NT2/D1 (cell line): ENCODE measurements at regions not wholly inside any gene's neighbourhood (a gene's known extent, or its start where the extent isn't known, plus 50 kb on each side); places are given as distances from the start of the nearest gene placed in this dataset.

Source experiments
- DNase-seq: peaks from one replicate; pipeline ENCODE4 v3.0.0-alpha.2; 2011; ENCODE audit warnings: low read depth, low spot score
- H3K27me3 ChIP-seq: 2 replicates; pipeline ENCODE4 v1.6.0; 2011; ENCODE audit warnings: mild to moderate bottlenecking; ENCODE audit not compliant: insufficient read length, insufficient read depth
- H3K36me3 ChIP-seq: 2 replicates; pipeline ENCODE4 v1.6.1; 2011; ENCODE audit warnings: mild to moderate bottlenecking, low read length, mixed read lengths; ENCODE audit not compliant: insufficient read depth, insufficient read length
- H3K4me1 ChIP-seq: 2 replicates; pipeline ENCODE4 v1.5.1; 2011; ENCODE audit not compliant: insufficient read depth, insufficient read length
- H3K4me3 ChIP-seq: 2 replicates; pipeline ENCODE4 v1.5.1; 2011; ENCODE audit warnings: low read depth; ENCODE audit not compliant: insufficient read length
- H3K9ac ChIP-seq: 2 replicates; pipeline ENCODE4 v1.6.0; 2011; ENCODE audit warnings: low read depth; ENCODE audit not compliant: insufficient read length
- H3K9me3 ChIP-seq: 2 replicates; pipeline ENCODE4 v1.5.1; 2011; ENCODE audit warnings: mild to moderate bottlenecking, low read length; ENCODE audit not compliant: insufficient read depth
- SUZ12 ChIP-seq: IDR thresholded peaks from 2 replicates; pipeline ENCODE4 v1.6.1; 2011; ENCODE audit not compliant: insufficient read length, insufficient read depth; ENCODE audit errors: extremely low read depth
- YY1 ChIP-seq: IDR thresholded peaks from 2 replicates; pipeline ENCODE4 v1.6.1; 2011; ENCODE audit not compliant: insufficient read length, insufficient read depth
- ZNF274 ChIP-seq: IDR thresholded peaks from 2 replicates; pipeline ENCODE4 v1.6.1; 2011; ENCODE audit warnings: mild to moderate bottlenecking, low read depth, low read length

DNA sequence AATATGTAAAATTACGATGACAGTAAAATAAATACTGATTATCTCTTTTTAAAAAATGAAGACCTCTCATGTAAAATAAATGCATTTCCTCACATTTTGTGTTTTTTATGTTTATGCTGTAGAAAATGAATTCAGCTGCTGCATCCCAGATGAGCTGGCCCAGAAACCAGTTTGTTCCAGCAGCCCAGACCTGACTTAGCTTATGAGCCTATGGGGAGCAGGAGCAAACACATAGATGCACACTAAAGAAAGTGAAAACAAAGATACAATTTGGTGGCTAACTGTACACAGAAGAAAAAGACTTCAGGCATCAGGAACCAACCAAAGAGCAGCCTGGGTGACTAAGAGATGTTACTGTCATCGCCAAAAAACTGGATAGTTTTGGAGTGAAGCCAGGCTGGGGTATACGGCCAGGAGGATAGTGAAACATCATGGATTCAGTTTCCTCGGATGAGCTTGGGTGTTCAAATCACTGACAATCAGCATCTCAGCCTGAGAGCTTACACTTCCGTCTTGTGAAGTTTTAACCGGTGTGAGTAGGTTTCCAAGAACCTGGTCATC is 113.9 kb upstream of the BACE2 start:
- no peaks in the 10 kb centered on the region for H3K27me3 ChIP-seq

DNA sequence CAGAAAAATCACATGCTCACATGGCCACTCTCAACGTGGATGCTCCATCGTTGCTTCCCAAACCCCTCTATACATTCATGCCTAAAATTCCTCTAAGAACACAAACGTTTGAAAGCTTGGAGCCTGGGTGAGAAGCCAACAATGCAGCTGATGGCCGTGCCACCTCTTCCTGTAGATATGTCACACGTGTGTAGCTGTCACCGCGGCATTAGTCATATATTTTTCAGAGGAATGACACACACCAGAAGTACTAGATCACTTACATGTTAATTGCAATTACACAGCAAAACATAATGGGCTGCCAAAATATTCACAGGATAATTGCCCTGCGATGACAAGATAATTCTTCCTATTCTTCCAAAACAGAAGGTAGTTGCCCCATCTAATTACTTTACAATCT is 112.7 kb upstream of the BACE2 start:
- Histone ChIP-seq H3K4me3 (no peak overlapping the region), H3K9ac (no peak overlapping the region), H3K36me3 (no peaks in the 10 kb centered on the region), H3K27me3 (no peaks in the 10 kb centered on the region), H3K4me1 (peaks cover 4% of the 10 kb centered on the region), H3K9me3 (peaks cover 13% of the 10 kb centered on the region)
- TF ChIP-seq ZNF274: no peak
- DNase-seq: no peak

More for the DNA sequence above, 113.9 kb upstream of the BACE2 start:
- no peak overlapping the region for H3K9ac ChIP-seq
- peaks cover 12% of the 10 kb centered on the region for H3K9me3 ChIP-seq
- H3K4me1 ChIP-seq: peaks cover 4% of the 10 kb centered on the region
- no peak for TF ChIP-seq ZNF274
- no peak for TF ChIP-seq YY1
- TF ChIP-seq SUZ12: no peak
- no peak overlapping the region for H3K4me3 ChIP-seq
- H3K36me3 ChIP-seq: no peaks in the 10 kb centered on the region
- DNase-seq: no peak

- TF ChIP-seq YY1 (no peak), SUZ12 (no peak)
- Histone ChIP-seq H3K4me3 (no peak overlapping the region), H3K4me1 (peaks cover 6% of the 10 kb centered on the region), H3K36me3 (no peaks in the 10 kb centered on the region), H3K9me3 (peaks cover 29% of the 10 kb centered on the region), H3K27me3 (no peaks in the 10 kb centered on the region), H3K9ac (no peak overlapping the region)
- no peak for DNase-seq
These were observed 108.1 kb upstream of the BACE2 start for GRCh38 chr21:41059871-41060270.

GRCh38 chr21:41061701-41062100 is 106.3 kb upstream of the BACE2 start:
- Histone ChIP-seq H3K4me3 (no peak overlapping the region), H3K36me3 (no peaks in the 10 kb centered on the region), H3K9me3 (peaks cover 29% of the 10 kb centered on the region), H3K4me1 (peaks cover 2% of the 10 kb centered on the region), H3K27me3 (no peaks in the 10 kb centered on the region), H3K9ac (no peak overlapping the region)
- TF ChIP-seq ZNF274 (no peak), SUZ12 (no peak), YY1 (no peak)
- DNase-seq: no peak

DNA sequence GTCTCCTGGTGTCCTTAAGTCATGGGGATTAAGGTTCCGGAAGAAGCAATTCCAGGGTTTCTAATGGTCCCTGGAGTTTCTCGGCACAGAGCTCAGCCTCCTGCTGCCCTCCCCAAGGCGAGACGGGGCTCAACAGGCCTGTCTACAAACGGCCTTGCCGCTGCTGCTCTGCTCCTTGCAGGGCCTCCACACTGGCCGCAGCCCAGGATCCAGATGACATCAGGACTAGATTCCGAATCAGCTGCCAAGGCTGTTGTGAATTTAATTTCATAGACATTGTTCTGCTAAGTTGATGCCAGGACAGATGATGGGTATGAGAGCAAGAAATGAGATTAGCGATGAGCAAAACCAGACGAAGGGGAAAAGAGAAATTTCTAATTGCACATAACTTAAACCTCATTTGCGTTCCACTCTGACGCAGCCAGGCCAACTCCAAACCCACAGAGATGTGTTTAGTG is 103.6 kb upstream of the BACE2 start:
- Histone ChIP-seq H3K36me3 (no peaks in the 10 kb centered on the region), H3K27me3 (peaks cover 8% of the 10 kb centered on the region), H3K9ac (no peak overlapping the region), H3K9me3 (peaks cover 17% of the 10 kb centered on the region), H3K4me1 (peaks cover 5% of the 10 kb centered on the region), H3K4me3 (no peak overlapping the region)
- TF ChIP-seq SUZ12 (no peak), YY1 (no peak), ZNF274 (no peak)
- DNase-seq: no peak

GRCh38 chr21:41064951-41065350 is 103.0 kb upstream of the BACE2 start:
- peaks cover 8% of the 10 kb centered on the region for H3K27me3 ChIP-seq
- no peak overlapping the region for H3K9ac ChIP-seq
- no peak overlapping the region for H3K4me3 ChIP-seq
- no peaks in the 10 kb centered on the region for H3K36me3 ChIP-seq
- H3K4me1 ChIP-seq: peaks cover 5% of the 10 kb centered on the region
- TF ChIP-seq YY1 (no peak), SUZ12 (no peak), ZNF274 (no peak)
- no peak for DNase-seq
- peaks cover 17% of the 10 kb centered on the region for H3K9me3 ChIP-seq

DNA sequence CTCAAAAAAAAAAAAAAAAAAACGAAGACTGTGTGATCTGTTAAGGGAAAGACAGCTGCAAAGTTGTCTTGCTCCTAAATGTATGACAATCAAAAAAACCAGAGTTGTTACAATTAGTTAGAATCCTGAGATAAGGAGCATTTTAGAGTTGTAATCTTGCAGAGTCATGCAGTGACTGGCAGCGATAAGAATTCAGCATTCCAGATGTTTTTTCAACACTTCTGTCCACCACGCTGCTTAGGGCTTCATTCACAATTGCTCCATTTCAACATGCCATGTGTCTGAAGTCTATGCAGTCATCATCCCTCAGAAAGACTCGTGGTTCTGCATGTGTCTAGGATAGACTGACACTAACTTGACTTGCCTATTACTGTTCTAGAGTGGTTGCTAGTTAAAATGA is 102.4 kb upstream of the BACE2 start:
- H3K4me1 ChIP-seq: peaks cover 5% of the 10 kb centered on the region
- H3K4me3 ChIP-seq: no peak overlapping the region
- TF ChIP-seq YY1: no peak
- no peak for TF ChIP-seq SUZ12
- no peak for TF ChIP-seq ZNF274
- no peak overlapping the region for H3K9ac ChIP-seq
- no peak for DNase-seq
- peaks cover 13% of the 10 kb centered on the region for H3K9me3 ChIP-seq
- H3K36me3 ChIP-seq: no peaks in the 10 kb centered on the region
- peaks cover 8% of the 10 kb centered on the region for H3K27me3 ChIP-seq
